Inferior parietal cortex (tissue), 1 donor: ENCODE measurements at regions not wholly inside any gene's neighbourhood (a gene's known extent, or its start where the extent isn't known, plus 50 kb on each side); places are given as distances from the start of the nearest gene placed in this dataset.
"Not testable (repeated sequence)": the region's sequence is repeated elsewhere in the genome, so short reads cannot be mapped to it uniquely, and the experiment has no call there.

ENCODE experiments used
- DNase-seq: peaks from one replicate; pipeline ENCODE4 v3.0.0-alpha.2; 2016; ENCODE audit errors: extremely low spot score

- no peak for DNase-seq
These were observed 156.9 kb upstream of the TTC29 start for GRCh38 chr4:147102596-147102995.

GRCh38 chr4:147103403-147103946, 157.8 kb upstream of the TTC29 start:
- no peak for DNase-seq

GRCh38 chr4:147104768-147105167, 159.1 kb upstream of the TTC29 start:
- DNase-seq, result no peak

GRCh38 chr4:147108409-147108808, 162.7 kb upstream of the TTC29 start:
- DNase-seq, result no peak

- DNase-seq, result no peak
These were observed 164.1 kb upstream of the TTC29 start for GRCh38 chr4:147109800-147110199.

GRCh38 chr4:147110473-147111367, 165.1 kb upstream of the TTC29 start:
- DNase-seq, result peak; percentile 10

GRCh38 chr4:147112196-147112595, 166.5 kb upstream of the TTC29 start:
- DNase-seq, result not testable (repeated sequence)

GRCh38 chr4:147117431-147117830, 171.8 kb upstream of the TTC29 start:
- no peak for DNase-seq

GRCh38 chr4:147118528-147118927, 172.9 kb upstream of the TTC29 start:
- DNase-seq, result peak; percentile 11

GRCh38 chr4:147122685-147123084, 177.0 kb upstream of the TTC29 start:
- DNase-seq, result no peak

- no peak for DNase-seq
These were observed 177.5 kb upstream of the TTC29 start for GRCh38 chr4:147123146-147123545.

GRCh38 chr4:147128787-147129186, 183.1 kb upstream of the TTC29 start:
- no peak for DNase-seq

GRCh38 chr4:147129687-147130086, 184.0 kb upstream of the TTC29 start:
- DNase-seq, result no peak

- no peak for DNase-seq
These were observed 189.0 kb upstream of the TTC29 start for GRCh38 chr4:147134536-147135210.

GRCh38 chr4:147136310-147136709, 190.6 kb upstream of the TTC29 start:
- DNase-seq, result no peak

GRCh38 chr4:147136751-147137150, 191.1 kb upstream of the TTC29 start:
- no peak for DNase-seq

GRCh38 chr4:147137280-147137679, 191.6 kb upstream of the TTC29 start:
- no peak for DNase-seq

GRCh38 chr4:147138171-147138570, 192.5 kb upstream of the TTC29 start:
- DNase-seq, result no peak

GRCh38 chr4:147139455-147140198, 194.0 kb upstream of the TTC29 start:
- no peak for DNase-seq

GRCh38 chr4:147151763-147152162, 206.1 kb upstream of the TTC29 start:
- no peak for DNase-seq

- peak; percentile 22 for DNase-seq
These were observed 212.4 kb upstream of the TTC29 start for GRCh38 chr4:147157860-147158701.
